Activated naive CD8-positive, alpha-beta T cell treated with anti-CD3 and anti-CD28 coated beads, Interleukin-2, amount 50 U/mL, for 24 hours (primary cell): ENCODE measurements at regions not wholly inside any gene's neighbourhood (a gene's known extent, or its start where the extent isn't known, plus 50 kb on each side); places are given as distances from the start of the nearest gene placed in this dataset.

Experiments used
- ATAC-seq: fragments of 150-1000 bp; cut with Tn5 transposase; one replicate; pipeline ENCODE4 v1.10.0; 2021
- DNase-seq: peaks from one replicate; pipeline ENCODE4 v3.0.0; 2021
- H3K27ac Mint-ChIP-seq: one replicate; pipeline ENCODE4 v1.8.0; 2021; ENCODE audit warnings: mild to moderate bottlenecking, mixed read lengths
- H3K27me3 Mint-ChIP-seq: one replicate; pipeline ENCODE4 v1.8.0; 2021; ENCODE audit warnings: mixed read lengths
- H3K36me3 Mint-ChIP-seq: one replicate; pipeline ENCODE4 v1.8.0; 2021; ENCODE audit warnings: low read depth, mixed read lengths
- H3K4me1 Mint-ChIP-seq: one replicate; pipeline ENCODE4 v1.8.0; 2021; ENCODE audit warnings: mixed read lengths
- H3K4me3 Mint-ChIP-seq: one replicate; pipeline ENCODE4 v1.8.0; 2021; ENCODE audit warnings: mild to moderate bottlenecking, moderate library complexity, mixed read lengths
- H3K9me3 Mint-ChIP-seq: one replicate; pipeline ENCODE4 v1.8.0; 2021; ENCODE audit warnings: mixed read lengths

- Mint-ChIP-seq H3K4me3 (no peak overlapping the region), H3K9me3 (no peaks in the 10 kb centered on the region), H3K27me3 (no peaks in the 10 kb centered on the region), H3K36me3 (no peaks in the 10 kb centered on the region), H3K27ac (no peak overlapping the region), H3K4me1 (no peaks in the 10 kb centered on the region)
- ATAC-seq: no peak
- no peak for DNase-seq
These were observed 66.6 kb downstream of the NAV1 start for GRCh38 chr1:201605385-201606010.

- Mint-ChIP-seq H3K27me3 (no peaks in the 10 kb centered on the region), H3K36me3 (no peaks in the 10 kb centered on the region), H3K9me3 (no peaks in the 10 kb centered on the region), H3K4me1 (no peaks in the 10 kb centered on the region), H3K4me3 (no peak overlapping the region), H3K27ac (no peak overlapping the region)
- DNase-seq (no peak), ATAC-seq (no peak)
These were observed 67.2 kb downstream of the NAV1 start for GRCh38 chr1:201606096-201606495.

- no peaks in the 10 kb centered on the region for H3K9me3 Mint-ChIP-seq
- no peaks in the 10 kb centered on the region for H3K27me3 Mint-ChIP-seq
- ATAC-seq: no peak
- H3K4me3 Mint-ChIP-seq: no peak overlapping the region
- H3K27ac Mint-ChIP-seq: no peak overlapping the region
- no peaks in the 10 kb centered on the region for H3K4me1 Mint-ChIP-seq
- H3K36me3 Mint-ChIP-seq: no peaks in the 10 kb centered on the region
- DNase-seq: no peak
These were observed 67.7 kb downstream of the NAV1 start for GRCh38 chr1:201606623-201607022.

GRCh38 chr1:201608635-201609395 is 69.9 kb downstream of the NAV1 start:
- DNase-seq (no peak), ATAC-seq (no peak)
- no peaks in the 10 kb centered on the region for H3K36me3 Mint-ChIP-seq
- H3K4me3 Mint-ChIP-seq: no peak overlapping the region
- H3K9me3 Mint-ChIP-seq: no peaks in the 10 kb centered on the region
- H3K4me1 Mint-ChIP-seq: no peaks in the 10 kb centered on the region
- H3K27me3 Mint-ChIP-seq: no peaks in the 10 kb centered on the region
- H3K27ac Mint-ChIP-seq: no peak overlapping the region

- Mint-ChIP-seq H3K27ac (no peak overlapping the region), H3K27me3 (no peaks in the 10 kb centered on the region), H3K4me1 (no peaks in the 10 kb centered on the region), H3K36me3 (no peaks in the 10 kb centered on the region), H3K9me3 (no peaks in the 10 kb centered on the region), H3K4me3 (no peak overlapping the region)
- no peak for ATAC-seq
- DNase-seq: no peak
These were observed 70.9 kb downstream of the NAV1 start for GRCh38 chr1:201609661-201610318.

GRCh38 chr1:201610858-201611257 is 71.9 kb downstream of the NAV1 start:
- H3K4me1 Mint-ChIP-seq: no peaks in the 10 kb centered on the region
- no peaks in the 10 kb centered on the region for H3K36me3 Mint-ChIP-seq
- H3K27ac Mint-ChIP-seq: no peak overlapping the region
- no peaks in the 10 kb centered on the region for H3K9me3 Mint-ChIP-seq
- ATAC-seq (no peak), DNase-seq (no peak)
- no peaks in the 10 kb centered on the region for H3K27me3 Mint-ChIP-seq
- H3K4me3 Mint-ChIP-seq: no peak overlapping the region

- DNase-seq (no peak), ATAC-seq (no peak)
- Mint-ChIP-seq H3K9me3 (no peaks in the 10 kb centered on the region), H3K27ac (no peak overlapping the region), H3K36me3 (no peaks in the 10 kb centered on the region), H3K4me3 (no peak overlapping the region), H3K27me3 (no peaks in the 10 kb centered on the region), H3K4me1 (no peaks in the 10 kb centered on the region)
These were observed 73.7 kb downstream of the NAV1 start for GRCh38 chr1:201612645-201613044.

GRCh38 chr1:201614262-201615015 is 75.5 kb downstream of the NAV1 start:
- no peak overlapping the region for H3K4me3 Mint-ChIP-seq
- no peaks in the 10 kb centered on the region for H3K27me3 Mint-ChIP-seq
- ATAC-seq (peak; percentile 23), DNase-seq (peak; percentile 2)
- no peaks in the 10 kb centered on the region for H3K9me3 Mint-ChIP-seq
- H3K36me3 Mint-ChIP-seq: no peaks in the 10 kb centered on the region
- no peak overlapping the region for H3K27ac Mint-ChIP-seq
- H3K4me1 Mint-ChIP-seq: no peaks in the 10 kb centered on the region

GRCh38 chr1:201617157-201617556 is 78.2 kb downstream of the NAV1 start:
- Mint-ChIP-seq H3K9me3 (no peaks in the 10 kb centered on the region), H3K36me3 (no peaks in the 10 kb centered on the region), H3K27me3 (no peaks in the 10 kb centered on the region), H3K27ac (no peak overlapping the region), H3K4me3 (no peak overlapping the region), H3K4me1 (no peaks in the 10 kb centered on the region)
- DNase-seq: no peak
- ATAC-seq: no peak

GRCh38 chr1:201618389-201618788 is 79.5 kb downstream of the NAV1 start:
- Mint-ChIP-seq H3K4me1 (no peaks in the 10 kb centered on the region), H3K36me3 (no peaks in the 10 kb centered on the region), H3K27ac (no peak overlapping the region), H3K4me3 (no peak overlapping the region), H3K9me3 (no peaks in the 10 kb centered on the region), H3K27me3 (no peaks in the 10 kb centered on the region)
- ATAC-seq (no peak), DNase-seq (no peak)

GRCh38 chr1:201618905-201619304 is 80.0 kb downstream of the NAV1 start:
- no peak for ATAC-seq
- no peaks in the 10 kb centered on the region for H3K4me1 Mint-ChIP-seq
- no peak for DNase-seq
- no peak overlapping the region for H3K27ac Mint-ChIP-seq
- H3K27me3 Mint-ChIP-seq: no peaks in the 10 kb centered on the region
- H3K36me3 Mint-ChIP-seq: no peaks in the 10 kb centered on the region
- no peak overlapping the region for H3K4me3 Mint-ChIP-seq
- H3K9me3 Mint-ChIP-seq: no peaks in the 10 kb centered on the region

GRCh38 chr1:201619513-201619912 is 80.6 kb downstream of the NAV1 start:
- no peak overlapping the region for H3K27ac Mint-ChIP-seq
- no peak for ATAC-seq
- H3K4me3 Mint-ChIP-seq: no peak overlapping the region
- no peak for DNase-seq
- no peaks in the 10 kb centered on the region for H3K9me3 Mint-ChIP-seq
- no peaks in the 10 kb centered on the region for H3K4me1 Mint-ChIP-seq
- no peaks in the 10 kb centered on the region for H3K36me3 Mint-ChIP-seq
- H3K27me3 Mint-ChIP-seq: no peaks in the 10 kb centered on the region

GRCh38 chr1:201622353-201622752 is 83.4 kb downstream of the NAV1 start:
- no peak overlapping the region for H3K27ac Mint-ChIP-seq
- H3K4me1 Mint-ChIP-seq: no peaks in the 10 kb centered on the region
- no peaks in the 10 kb centered on the region for H3K9me3 Mint-ChIP-seq
- H3K4me3 Mint-ChIP-seq: no peak overlapping the region
- ATAC-seq (no peak), DNase-seq (no peak)
- no peaks in the 10 kb centered on the region for H3K27me3 Mint-ChIP-seq
- H3K36me3 Mint-ChIP-seq: no peaks in the 10 kb centered on the region

GRCh38 chr1:201622824-201623223 is 83.9 kb downstream of the NAV1 start:
- H3K4me1 Mint-ChIP-seq: no peaks in the 10 kb centered on the region
- H3K4me3 Mint-ChIP-seq: no peak overlapping the region
- no peak overlapping the region for H3K27ac Mint-ChIP-seq
- H3K27me3 Mint-ChIP-seq: no peaks in the 10 kb centered on the region
- H3K36me3 Mint-ChIP-seq: no peaks in the 10 kb centered on the region
- DNase-seq: no peak
- no peaks in the 10 kb centered on the region for H3K9me3 Mint-ChIP-seq
- ATAC-seq: no peak
